Endothelial cell of umbilical vein (primary cell): ENCODE measurements at regions not wholly inside any gene's neighbourhood (a gene's known extent, or its start where the extent isn't known, plus 50 kb on each side); places are given as distances from the start of the nearest gene placed in this dataset.

Experiments used
- BruUV-seq: library from RNA; stranded (reverse); fragments of 400-500 nt; replicated peaks from 2 replicates; lab custom pipeline; 2021; lab: Mats Ljungman, UMichigan
- CTCF ChIA-PET: fragments of 300-600, 350-600 bp; sonication (Branson Sonifier 250); formaldehyde crosslinking; loops from one replicate; lab custom pipeline; 2021; ENCODE audit warnings: antibody characterized with exemption, inconsistent platforms; lab: Charles Lee
- POLR2A ChIA-PET: fragments of 300-600, 350-600 bp; sonication (Branson Sonifier 250); formaldehyde crosslinking; loops from one replicate; lab custom pipeline; 2021; ENCODE audit warnings: antibody characterized with exemption, inconsistent platforms; lab: Charles Lee
- DNase-seq: peaks from one replicate; pipeline ENCODE4 v3.0.0-alpha.2; 2011; ENCODE audit warnings: low read depth, low spot score
- FAIRE-seq: peaks from 2 replicates; lab custom pipeline; 2011; peaks lifted over from hg19 to GRCh38; lab: Jason Lieb, UNC
- H2AFZ ChIP-seq: 2 replicates; pipeline ENCODE4 v1.6.0; 2012; ENCODE audit warnings: low read depth, low read length, control low read depth, inconsistent platforms
- H3K27ac ChIP-seq: 2 replicates; pipeline ENCODE4 v1.5.1; 2011; ENCODE audit warnings: low read depth, mild to moderate bottlenecking, control low read depth, low read length, moderate library complexity; ENCODE audit not compliant: insufficient read depth
- H3K27me3 ChIP-seq, 2 experiments: 2 replicates each; pipeline versions ENCODE4 v1.6.0 to v1.6.1; 2011; ENCODE audit warnings: low read length in 2 of 2, mixed read lengths in 1 of 2; ENCODE audit not compliant: control insufficient read depth in 2 of 2, insufficient read depth in 2 of 2
- H3K36me3 ChIP-seq, 2 experiments: 2 replicates in 1 of 2; 3 replicates in 1 of 2; pipeline ENCODE4 v1.5.1; 2011; ENCODE audit warnings: low read length in 2 of 2, mild to moderate bottlenecking in 1 of 2, moderate library complexity in 1 of 2; ENCODE audit not compliant: control insufficient read depth in 2 of 2, insufficient read depth in 2 of 2; ENCODE audit errors: extremely low read depth in 1 of 2
- H3K4me1 ChIP-seq: 3 replicates; pipeline ENCODE4 v1.5.1; 2011; ENCODE audit warnings: mild to moderate bottlenecking, low read length; ENCODE audit not compliant: control insufficient read depth, insufficient read depth; ENCODE audit errors: extremely low read depth
- H3K4me2 ChIP-seq: 2 replicates; pipeline ENCODE4 v1.6.1; 2011; ENCODE audit warnings: low read length, control low read depth, mixed read lengths; ENCODE audit not compliant: insufficient read depth
- H3K4me3 ChIP-seq, 3 experiments: fragments of 200-600 bp in 1 of 3; sonication (generic), shearing (Covaris generic) in 1 of 3; replicated peaks in 1 of 3; 2 replicates each; pipeline ENCODE4 v1.5.1; 2011 to 2016; ENCODE audit warnings: control low read depth in 3 of 3, low read length in 3 of 3, mild to moderate bottlenecking in 2 of 3, inconsistent platforms in 1 of 3, low read depth in 1 of 3, moderate library complexity in 1 of 3; ENCODE audit not compliant: insufficient read depth in 1 of 3
- H3K79me2 ChIP-seq: 2 replicates; pipeline ENCODE4 v1.6.0; 2012; ENCODE audit warnings: low read length, inconsistent platforms; ENCODE audit not compliant: control insufficient read depth, insufficient read depth
- H3K9ac ChIP-seq: replicated peaks from 2 replicates; pipeline ENCODE3; 2011; ENCODE audit warnings: low read length, control low read depth; ENCODE audit not compliant: insufficient read depth; ENCODE audit errors: extremely low read depth
- H3K9me1 ChIP-seq: replicated peaks from 3 replicates; pipeline ENCODE4 v1.6.0; 2011; ENCODE audit warnings: mild to moderate bottlenecking, low read length; ENCODE audit not compliant: control insufficient read depth, insufficient read depth; ENCODE audit errors: extremely low read depth
- H3K9me3 ChIP-seq: replicated peaks from 2 replicates; pipeline ENCODE4 v1.5.1; 2012; ENCODE audit warnings: low read length, inconsistent platforms; ENCODE audit not compliant: control insufficient read depth, insufficient read depth
- H4K20me1 ChIP-seq: replicated peaks from 2 replicates; pipeline ENCODE3; 2011; ENCODE audit warnings: mild to moderate bottlenecking, low read length; ENCODE audit not compliant: control insufficient read depth, insufficient read depth; ENCODE audit errors: extremely low read depth
- EZH2 ChIP-seq: IDR thresholded peaks from 2 replicates; pipeline ENCODE4 v1.6.1; 2012; ENCODE audit warnings: borderline replicate concordance, low read depth, mild to moderate bottlenecking, moderate library complexity, low read length, inconsistent platforms; ENCODE audit not compliant: severe bottlenecking
- FOS ChIP-seq: IDR thresholded peaks from 2 replicates; pipeline ENCODE4 v1.6.1; 2011; ENCODE audit warnings: mild to moderate bottlenecking, low read length, moderate library complexity, borderline replicate concordance; ENCODE audit not compliant: insufficient read depth
- GATA2 ChIP-seq: IDR thresholded peaks from 2 replicates; pipeline ENCODE4 v1.7.0; 2011; ENCODE audit warnings: low read depth, mild to moderate bottlenecking, moderate library complexity, mixed read lengths, low read length; ENCODE audit not compliant: insufficient read length, insufficient read depth
- JUN ChIP-seq: IDR thresholded peaks from 2 replicates; pipeline ENCODE4 v1.6.1; 2011; ENCODE audit warnings: borderline replicate concordance, low read depth; ENCODE audit not compliant: insufficient read length, insufficient read depth
- MYC ChIP-seq: IDR thresholded peaks from one replicate; pipeline ENCODE4 v1.6.1; 2011; ENCODE audit warnings: mild to moderate bottlenecking, low read depth, low read length
- POLR2A ChIP-seq: IDR thresholded peaks from 2 replicates; pipeline ENCODE4 v1.6.1; 2012; ENCODE audit warnings: low read depth, mild to moderate bottlenecking, control low read depth, low read length
- POLR2AphosphoS5 ChIP-seq: IDR thresholded peaks from 2 replicates; pipeline ENCODE4 v1.6.1; 2012; ENCODE audit warnings: low read depth, mild to moderate bottlenecking, control low read depth, low read length, moderate library complexity; ENCODE audit not compliant: insufficient read depth
- dilution Hi-C: fragments of 300-500 bp; cut with MboI; formaldehyde crosslinking; loops from one replicate; pipeline ENCODE4 v1.15.0; 2019; ENCODE audit warnings: low sequenced_read_pairs; ENCODE audit not compliant: extremely low pct_ligation_motif_present
- intact Hi-C: fragments of 100-400 bp; cut with micrococcal nuclease; formaldehyde crosslinking; loops from one replicate; pipeline ENCODE4 v1.10.0; 2022
- TF ChIP-seq, protein P1 (sequence below), 2 donors: IDR thresholded peaks; 1 replicate in 1 of 2; 2 replicates in 1 of 2; pipeline ENCODE4 v1.5.1; 2011; ENCODE audit warnings: low read length in 2 of 2, mild to moderate bottlenecking in 2 of 2, moderate library complexity in 2 of 2, control low read depth in 1 of 2, inconsistent platforms in 1 of 2, low read depth in 1 of 2; ENCODE audit not compliant: insufficient read depth in 1 of 2; ENCODE audit errors: extremely low read depth in 1 of 2
- TF ChIP-seq, protein P2 (sequence below): IDR thresholded peaks from 2 replicates; pipeline ENCODE4 v1.6.1; 2011; ENCODE audit not compliant: insufficient read depth, insufficient read length

DNA sequence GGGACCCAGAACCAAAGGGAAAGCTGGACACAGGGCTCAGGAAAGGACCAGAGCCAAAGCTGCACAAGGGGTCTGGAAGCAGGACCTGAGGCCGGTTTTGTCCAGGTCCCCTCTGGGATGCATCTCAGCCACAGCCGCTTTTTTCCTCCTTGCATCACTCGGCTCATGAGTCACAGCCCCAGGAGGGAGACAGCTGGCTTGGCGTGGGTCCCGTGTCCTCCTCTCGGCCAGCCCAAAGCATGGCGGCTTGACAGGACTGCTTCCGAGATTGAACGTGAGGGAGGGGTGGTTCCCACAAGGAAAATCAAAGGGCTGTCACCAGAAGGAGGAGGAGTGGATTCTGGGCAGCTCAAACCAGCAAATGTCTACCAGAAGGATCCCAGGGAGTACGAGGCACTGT lies 56.7 kb upstream of the CPLX2 start:
- no peak for FAIRE-seq
- no peak for TF ChIP-seq POLR2AphosphoS5
- TF ChIP-seq, protein P1, sequence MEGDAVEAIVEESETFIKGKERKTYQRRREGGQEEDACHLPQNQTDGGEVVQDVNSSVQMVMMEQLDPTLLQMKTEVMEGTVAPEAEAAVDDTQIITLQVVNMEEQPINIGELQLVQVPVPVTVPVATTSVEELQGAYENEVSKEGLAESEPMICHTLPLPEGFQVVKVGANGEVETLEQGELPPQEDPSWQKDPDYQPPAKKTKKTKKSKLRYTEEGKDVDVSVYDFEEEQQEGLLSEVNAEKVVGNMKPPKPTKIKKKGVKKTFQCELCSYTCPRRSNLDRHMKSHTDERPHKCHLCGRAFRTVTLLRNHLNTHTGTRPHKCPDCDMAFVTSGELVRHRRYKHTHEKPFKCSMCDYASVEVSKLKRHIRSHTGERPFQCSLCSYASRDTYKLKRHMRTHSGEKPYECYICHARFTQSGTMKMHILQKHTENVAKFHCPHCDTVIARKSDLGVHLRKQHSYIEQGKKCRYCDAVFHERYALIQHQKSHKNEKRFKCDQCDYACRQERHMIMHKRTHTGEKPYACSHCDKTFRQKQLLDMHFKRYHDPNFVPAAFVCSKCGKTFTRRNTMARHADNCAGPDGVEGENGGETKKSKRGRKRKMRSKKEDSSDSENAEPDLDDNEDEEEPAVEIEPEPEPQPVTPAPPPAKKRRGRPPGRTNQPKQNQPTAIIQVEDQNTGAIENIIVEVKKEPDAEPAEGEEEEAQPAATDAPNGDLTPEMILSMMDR (IDR thresholded peaks at IDR 0.05; ENCODE audit: extremely low read depth in 1 of 2, insufficient read depth in 1 of 2, low read depth in 1 of 2, low read length in 2 of 2) = no peak
- no peak for TF ChIP-seq MYC
- CTCF ChIA-PET = no interaction called here
- BruUV-seq = no TSS peak
- Histone ChIP-seq H3K4me1 (no peaks in the 10 kb centered on the region), H3K9me1 (no peaks in the 10 kb centered on the region), H3K9me3 (peaks cover 4% of the 10 kb centered on the region), H3K27me3 (no peaks in the 10 kb centered on the region), H4K20me1 (no peaks in the 10 kb centered on the region), H3K27ac (no peak overlapping the region), H3K36me3 (no peaks in the 10 kb centered on the region), H3K9ac (no peak overlapping the region), H3K79me2 (no peaks in the 10 kb centered on the region), H3K4me2 (no peak overlapping the region), H3K4me3 (no peak overlapping the region), H2AFZ (no peak overlapping the region)
- DNase-seq = no peak
- dilution Hi-C loops (no loop called here), intact Hi-C loops (no loop called here)
- POLR2A ChIA-PET = no interaction called here

DNA sequence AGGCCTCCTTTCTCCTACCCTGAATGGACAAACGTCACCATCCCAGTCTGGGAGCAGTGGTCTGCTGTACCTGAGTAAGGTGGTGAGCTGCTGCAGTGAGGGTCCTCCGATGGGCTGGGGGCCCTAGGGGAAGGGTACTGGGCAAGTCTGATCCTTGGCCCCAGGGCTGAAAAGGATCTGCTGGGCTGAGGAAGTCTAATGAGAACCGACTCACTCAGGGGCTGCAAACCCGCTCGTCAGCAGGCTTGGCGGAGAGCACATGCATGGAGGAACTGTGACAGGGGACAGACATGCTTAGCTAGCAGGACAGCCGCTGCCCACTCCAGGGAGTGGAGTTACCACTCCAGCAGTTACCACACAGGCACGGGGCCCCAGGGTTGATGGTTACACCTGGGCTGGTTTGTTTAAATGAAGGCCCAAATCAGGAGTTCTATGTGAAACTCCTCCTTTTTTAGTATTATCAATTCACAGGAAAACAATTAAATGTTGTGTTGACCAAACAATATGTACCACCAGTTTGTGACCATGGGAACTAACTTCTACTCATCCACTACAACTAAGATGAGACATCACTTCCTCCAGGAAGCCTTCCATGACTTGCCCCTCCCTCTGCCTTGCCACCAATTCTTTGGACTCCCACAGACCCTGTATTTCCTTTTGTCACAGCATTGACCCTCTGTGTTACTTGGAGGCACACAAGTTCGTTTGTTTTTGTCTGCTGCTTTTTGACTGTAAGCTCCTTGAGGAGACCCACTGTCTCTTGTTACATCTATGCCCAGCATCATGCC lies 56.1 kb upstream of the CPLX2 start:
- intact Hi-C loops (no loop called here), dilution Hi-C loops (no loop called here)
- Histone ChIP-seq H3K4me3 (no peak overlapping the region), H3K27ac (no peak overlapping the region), H3K4me2 (no peak overlapping the region), H3K4me1 (no peaks in the 10 kb centered on the region), H2AFZ (no peak overlapping the region), H3K36me3 (no peaks in the 10 kb centered on the region), H3K9ac (no peak overlapping the region), H4K20me1 (no peaks in the 10 kb centered on the region), H3K79me2 (no peaks in the 10 kb centered on the region), H3K27me3 (no peaks in the 10 kb centered on the region), H3K9me3 (peaks cover 4% of the 10 kb centered on the region), H3K9me1 (no peaks in the 10 kb centered on the region)
- TF ChIP-seq, protein P1 (IDR thresholded peaks at IDR 0.05; ENCODE audit: extremely low read depth in 1 of 2, insufficient read depth in 1 of 2, low read depth in 1 of 2, low read length in 2 of 2) = no peak
- TF ChIP-seq JUN (no peak), GATA2 (no peak), FOS (no peak), MYC (no peak), EZH2 (no peak), POLR2AphosphoS5 (no peak), POLR2A (no peak)
- TF ChIP-seq, protein P2, sequence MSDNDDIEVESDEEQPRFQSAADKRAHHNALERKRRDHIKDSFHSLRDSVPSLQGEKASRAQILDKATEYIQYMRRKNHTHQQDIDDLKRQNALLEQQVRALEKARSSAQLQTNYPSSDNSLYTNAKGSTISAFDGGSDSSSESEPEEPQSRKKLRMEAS = no peak
- no TSS peak for BruUV-seq
- CTCF ChIA-PET = no interaction called here
- FAIRE-seq (no peak), DNase-seq (no peak)
- POLR2A ChIA-PET = no interaction called here
